Pulmonary artery endothelial cell (primary cell): ENCODE measurements at regions not wholly inside any gene's neighbourhood (a gene's known extent, or its start where the extent isn't known, plus 50 kb on each side); places are given as distances from the start of the nearest gene placed in this dataset.

Experiments
- DNase-seq: peaks from one replicate; pipeline ENCODE4 v3.0.0-alpha.2; 2011; ENCODE audit warnings: low read depth, low spot score

GRCh38 chr12:114876968-114877680, 193.1 kb upstream of the TBX3 start:
- DNase-seq, result no peak

GRCh38 chr12:114875313-114875712, 191.3 kb upstream of the TBX3 start:
- no peak for DNase-seq

- no peak for DNase-seq
These were observed 189.7 kb upstream of the TBX3 start for GRCh38 chr12:114873656-114874055.

- no peak for DNase-seq
These were observed 185.2 kb upstream of the TBX3 start for GRCh38 chr12:114868995-114869834.

- DNase-seq, result no peak
These were observed 182.4 kb upstream of the TBX3 start for GRCh38 chr12:114866331-114866730.

GRCh38 chr12:114864837-114865551, 181.0 kb upstream of the TBX3 start:
- no peak for DNase-seq

GRCh38 chr12:114863911-114864310, 179.9 kb upstream of the TBX3 start:
- no peak for DNase-seq

GRCh38 chr12:114860969-114861368, 177.0 kb upstream of the TBX3 start:
- no peak for DNase-seq

GRCh38 chr12:114858388-114859146, 174.6 kb upstream of the TBX3 start:
- DNase-seq, result no peak

- DNase-seq, result no peak
These were observed 171.7 kb upstream of the TBX3 start for GRCh38 chr12:114855678-114856077.

- no peak for DNase-seq
These were observed 169.1 kb upstream of the TBX3 start for GRCh38 chr12:114852976-114853529.

GRCh38 chr12:114851981-114852380, 168.0 kb upstream of the TBX3 start:
- no peak for DNase-seq

- no peak for DNase-seq
These were observed 166.8 kb upstream of the TBX3 start for GRCh38 chr12:114850661-114851275.

GRCh38 chr12:114848666-114849065, 164.7 kb upstream of the TBX3 start:
- no peak for DNase-seq

GRCh38 chr12:114847441-114848035, 163.6 kb upstream of the TBX3 start:
- no peak for DNase-seq

GRCh38 chr12:114846771-114847170, 162.8 kb upstream of the TBX3 start:
- DNase-seq, result no peak

GRCh38 chr12:114841557-114842251, 157.7 kb upstream of the TBX3 start:
- DNase-seq, result no peak

- no peak for DNase-seq
These were observed 154.5 kb upstream of the TBX3 start for GRCh38 chr12:114838480-114838879.

GRCh38 chr12:114836609-114837008, 152.6 kb upstream of the TBX3 start:
- DNase-seq, result no peak

- no peak for DNase-seq
These were observed 151.1 kb upstream of the TBX3 start for GRCh38 chr12:114835031-114835430.
